ENCODE measurements at regions not wholly inside any gene's neighbourhood (a gene's known extent, or its start where the extent isn't known, plus 50 kb on each side); places are given as distances from the start of the nearest gene placed in this dataset.

DNA sequence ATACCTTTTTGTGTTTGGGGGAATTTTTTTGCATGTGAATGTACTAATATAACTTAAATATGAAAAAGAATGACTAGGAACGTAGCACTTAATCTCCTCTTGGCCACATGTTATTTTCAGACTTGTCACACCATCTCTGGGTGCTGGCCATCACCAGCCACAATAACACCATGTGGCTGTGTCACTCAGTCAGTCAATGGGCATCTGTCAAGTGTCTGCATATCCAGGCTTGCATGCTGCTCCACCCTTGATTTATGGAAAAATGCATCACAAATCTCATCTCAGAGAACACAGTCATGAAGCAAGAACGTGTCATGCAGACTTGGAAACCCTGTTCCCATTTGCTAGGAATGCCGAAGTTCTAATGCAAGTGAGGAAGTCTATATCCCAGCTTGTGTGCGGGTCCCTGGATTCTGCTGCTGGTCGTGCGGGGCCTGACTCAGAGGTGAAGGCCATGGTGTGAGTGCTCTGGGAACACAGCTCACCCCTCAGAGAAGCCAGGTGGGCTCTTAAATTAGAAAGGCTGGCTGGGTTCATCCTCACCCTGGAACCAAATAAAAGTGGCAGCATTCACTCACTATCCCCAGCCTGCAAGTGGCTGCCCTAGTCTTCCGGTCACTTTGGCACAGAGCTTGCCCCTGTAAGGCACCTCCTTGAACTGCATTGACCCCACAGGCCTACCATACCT, 53.6 kb upstream of the ARHGEF7 start:
- no peak for TF ChIP-seq EP300 (IDR thresholded peaks at IDR 0.05; ENCODE audit: borderline replicate concordance in 1 of 2, low read depth in 2 of 2, low read length in 2 of 2)
- TF ChIP-seq BACH1 (IDR thresholded peaks at IDR 0.05; ENCODE audit: low read length), result no peak
- no peak for TF ChIP-seq GABPA (IDR thresholded peaks at IDR 0.05; ENCODE audit: borderline replicate concordance, insufficient read depth, low read length)
- TF ChIP-seq EZH2 (IDR thresholded peaks at IDR 0.05; ENCODE audit: low read depth, low read length, severe bottlenecking), result no peak
- TF ChIP-seq, protein P1, sequence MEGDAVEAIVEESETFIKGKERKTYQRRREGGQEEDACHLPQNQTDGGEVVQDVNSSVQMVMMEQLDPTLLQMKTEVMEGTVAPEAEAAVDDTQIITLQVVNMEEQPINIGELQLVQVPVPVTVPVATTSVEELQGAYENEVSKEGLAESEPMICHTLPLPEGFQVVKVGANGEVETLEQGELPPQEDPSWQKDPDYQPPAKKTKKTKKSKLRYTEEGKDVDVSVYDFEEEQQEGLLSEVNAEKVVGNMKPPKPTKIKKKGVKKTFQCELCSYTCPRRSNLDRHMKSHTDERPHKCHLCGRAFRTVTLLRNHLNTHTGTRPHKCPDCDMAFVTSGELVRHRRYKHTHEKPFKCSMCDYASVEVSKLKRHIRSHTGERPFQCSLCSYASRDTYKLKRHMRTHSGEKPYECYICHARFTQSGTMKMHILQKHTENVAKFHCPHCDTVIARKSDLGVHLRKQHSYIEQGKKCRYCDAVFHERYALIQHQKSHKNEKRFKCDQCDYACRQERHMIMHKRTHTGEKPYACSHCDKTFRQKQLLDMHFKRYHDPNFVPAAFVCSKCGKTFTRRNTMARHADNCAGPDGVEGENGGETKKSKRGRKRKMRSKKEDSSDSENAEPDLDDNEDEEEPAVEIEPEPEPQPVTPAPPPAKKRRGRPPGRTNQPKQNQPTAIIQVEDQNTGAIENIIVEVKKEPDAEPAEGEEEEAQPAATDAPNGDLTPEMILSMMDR (IDR thresholded peaks at IDR 0.05; ENCODE audit: control extremely low read depth in 1 of 3, insufficient read depth in 1 of 3, low read depth in 1 of 3, low read length in 3 of 3), result no peak
- TF ChIP-seq, protein P2, sequence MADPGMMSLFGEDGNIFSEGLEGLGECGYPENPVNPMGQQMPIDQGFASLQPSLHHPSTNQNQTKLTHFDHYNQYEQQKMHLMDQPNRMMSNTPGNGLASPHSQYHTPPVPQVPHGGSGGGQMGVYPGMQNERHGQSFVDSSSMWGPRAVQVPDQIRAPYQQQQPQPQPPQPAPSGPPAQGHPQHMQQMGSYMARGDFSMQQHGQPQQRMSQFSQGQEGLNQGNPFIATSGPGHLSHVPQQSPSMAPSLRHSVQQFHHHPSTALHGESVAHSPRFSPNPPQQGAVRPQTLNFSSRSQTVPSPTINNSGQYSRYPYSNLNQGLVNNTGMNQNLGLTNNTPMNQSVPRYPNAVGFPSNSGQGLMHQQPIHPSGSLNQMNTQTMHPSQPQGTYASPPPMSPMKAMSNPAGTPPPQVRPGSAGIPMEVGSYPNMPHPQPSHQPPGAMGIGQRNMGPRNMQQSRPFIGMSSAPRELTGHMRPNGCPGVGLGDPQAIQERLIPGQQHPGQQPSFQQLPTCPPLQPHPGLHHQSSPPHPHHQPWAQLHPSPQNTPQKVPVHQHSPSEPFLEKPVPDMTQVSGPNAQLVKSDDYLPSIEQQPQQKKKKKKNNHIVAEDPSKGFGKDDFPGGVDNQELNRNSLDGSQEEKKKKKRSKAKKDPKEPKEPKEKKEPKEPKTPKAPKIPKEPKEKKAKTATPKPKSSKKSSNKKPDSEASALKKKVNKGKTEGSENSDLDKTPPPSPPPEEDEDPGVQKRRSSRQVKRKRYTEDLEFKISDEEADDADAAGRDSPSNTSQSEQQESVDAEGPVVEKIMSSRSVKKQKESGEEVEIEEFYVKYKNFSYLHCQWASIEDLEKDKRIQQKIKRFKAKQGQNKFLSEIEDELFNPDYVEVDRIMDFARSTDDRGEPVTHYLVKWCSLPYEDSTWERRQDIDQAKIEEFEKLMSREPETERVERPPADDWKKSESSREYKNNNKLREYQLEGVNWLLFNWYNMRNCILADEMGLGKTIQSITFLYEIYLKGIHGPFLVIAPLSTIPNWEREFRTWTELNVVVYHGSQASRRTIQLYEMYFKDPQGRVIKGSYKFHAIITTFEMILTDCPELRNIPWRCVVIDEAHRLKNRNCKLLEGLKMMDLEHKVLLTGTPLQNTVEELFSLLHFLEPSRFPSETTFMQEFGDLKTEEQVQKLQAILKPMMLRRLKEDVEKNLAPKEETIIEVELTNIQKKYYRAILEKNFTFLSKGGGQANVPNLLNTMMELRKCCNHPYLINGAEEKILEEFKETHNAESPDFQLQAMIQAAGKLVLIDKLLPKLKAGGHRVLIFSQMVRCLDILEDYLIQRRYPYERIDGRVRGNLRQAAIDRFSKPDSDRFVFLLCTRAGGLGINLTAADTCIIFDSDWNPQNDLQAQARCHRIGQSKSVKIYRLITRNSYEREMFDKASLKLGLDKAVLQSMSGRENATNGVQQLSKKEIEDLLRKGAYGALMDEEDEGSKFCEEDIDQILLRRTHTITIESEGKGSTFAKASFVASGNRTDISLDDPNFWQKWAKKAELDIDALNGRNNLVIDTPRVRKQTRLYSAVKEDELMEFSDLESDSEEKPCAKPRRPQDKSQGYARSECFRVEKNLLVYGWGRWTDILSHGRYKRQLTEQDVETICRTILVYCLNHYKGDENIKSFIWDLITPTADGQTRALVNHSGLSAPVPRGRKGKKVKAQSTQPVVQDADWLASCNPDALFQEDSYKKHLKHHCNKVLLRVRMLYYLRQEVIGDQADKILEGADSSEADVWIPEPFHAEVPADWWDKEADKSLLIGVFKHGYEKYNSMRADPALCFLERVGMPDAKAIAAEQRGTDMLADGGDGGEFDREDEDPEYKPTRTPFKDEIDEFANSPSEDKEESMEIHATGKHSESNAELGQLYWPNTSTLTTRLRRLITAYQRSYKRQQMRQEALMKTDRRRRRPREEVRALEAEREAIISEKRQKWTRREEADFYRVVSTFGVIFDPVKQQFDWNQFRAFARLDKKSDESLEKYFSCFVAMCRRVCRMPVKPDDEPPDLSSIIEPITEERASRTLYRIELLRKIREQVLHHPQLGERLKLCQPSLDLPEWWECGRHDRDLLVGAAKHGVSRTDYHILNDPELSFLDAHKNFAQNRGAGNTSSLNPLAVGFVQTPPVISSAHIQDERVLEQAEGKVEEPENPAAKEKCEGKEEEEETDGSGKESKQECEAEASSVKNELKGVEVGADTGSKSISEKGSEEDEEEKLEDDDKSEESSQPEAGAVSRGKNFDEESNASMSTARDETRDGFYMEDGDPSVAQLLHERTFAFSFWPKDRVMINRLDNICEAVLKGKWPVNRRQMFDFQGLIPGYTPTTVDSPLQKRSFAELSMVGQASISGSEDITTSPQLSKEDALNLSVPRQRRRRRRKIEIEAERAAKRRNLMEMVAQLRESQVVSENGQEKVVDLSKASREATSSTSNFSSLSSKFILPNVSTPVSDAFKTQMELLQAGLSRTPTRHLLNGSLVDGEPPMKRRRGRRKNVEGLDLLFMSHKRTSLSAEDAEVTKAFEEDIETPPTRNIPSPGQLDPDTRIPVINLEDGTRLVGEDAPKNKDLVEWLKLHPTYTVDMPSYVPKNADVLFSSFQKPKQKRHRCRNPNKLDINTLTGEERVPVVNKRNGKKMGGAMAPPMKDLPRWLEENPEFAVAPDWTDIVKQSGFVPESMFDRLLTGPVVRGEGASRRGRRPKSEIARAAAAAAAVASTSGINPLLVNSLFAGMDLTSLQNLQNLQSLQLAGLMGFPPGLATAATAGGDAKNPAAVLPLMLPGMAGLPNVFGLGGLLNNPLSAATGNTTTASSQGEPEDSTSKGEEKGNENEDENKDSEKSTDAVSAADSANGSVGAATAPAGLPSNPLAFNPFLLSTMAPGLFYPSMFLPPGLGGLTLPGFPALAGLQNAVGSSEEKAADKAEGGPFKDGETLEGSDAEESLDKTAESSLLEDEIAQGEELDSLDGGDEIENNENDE (IDR thresholded peaks at IDR 0.05; ENCODE audit: insufficient replicate concordance, low read length), result no peak
- no peak for TF ChIP-seq YY1 (IDR thresholded peaks at IDR 0.05; ENCODE audit: low read depth, low read length)
- no peak for TF ChIP-seq POLR2A (IDR thresholded peaks at IDR 0.05; ENCODE audit: control extremely low read depth in 1 of 2, low read depth in 2 of 2, low read length in 2 of 2)
- TF ChIP-seq CREB1 (IDR thresholded peaks at IDR 0.05), result no peak

Measured in H1 (cell line).